SHP77 treated with DMSO at 0.1 percent for 48 hours (cell line): ENCODE measurements at regions not wholly inside any gene's neighbourhood (a gene's known extent, or its start where the extent isn't known, plus 50 kb on each side); places are given as distances from the start of the nearest gene placed in this dataset.

Source experiments
- DNase-seq: peaks from one replicate; lab custom pipeline; 2025; lab: John Stamatoyannopoulos, UW

DNA sequence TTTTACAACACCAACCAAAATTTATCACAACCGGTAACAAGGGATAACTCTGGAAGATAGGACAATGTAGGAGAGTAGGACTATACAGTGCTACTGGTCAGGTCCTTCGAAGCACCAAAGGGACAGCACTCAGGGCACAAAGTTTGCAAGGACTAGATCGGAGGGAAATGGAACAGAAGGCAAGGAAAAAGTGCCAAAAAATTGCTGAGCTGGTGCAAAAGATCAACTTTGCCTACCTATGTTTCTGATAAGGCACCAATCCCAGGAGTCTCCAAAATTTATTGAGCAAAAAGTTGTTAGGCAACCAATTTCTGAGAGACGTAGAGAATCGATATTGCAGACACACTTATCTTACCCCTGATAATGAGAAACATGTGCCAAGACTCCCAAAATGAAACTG lies 160.0 kb upstream of the PLEKHA5 start:
- DNase-seq: no peak

DNA sequence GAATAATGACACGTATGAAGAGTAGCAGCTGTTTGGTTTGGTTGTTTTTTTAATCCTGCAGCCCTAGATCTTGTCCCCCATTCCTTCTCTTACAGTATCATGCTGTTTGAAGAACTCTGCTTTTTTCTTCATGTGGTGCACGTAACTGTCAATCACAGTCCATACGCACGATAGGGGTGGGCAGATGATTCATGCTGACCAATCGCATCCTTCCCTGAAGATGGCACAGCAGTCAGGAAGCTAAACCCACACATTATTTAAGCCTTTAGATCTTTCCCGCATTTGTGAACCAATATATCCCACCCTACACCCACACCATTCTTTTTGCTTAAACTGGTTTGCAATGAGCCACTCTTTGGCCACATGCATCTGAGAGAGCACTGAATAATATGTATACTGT lies 158.9 kb upstream of the PLEKHA5 start:
- no peak for DNase-seq

DNA sequence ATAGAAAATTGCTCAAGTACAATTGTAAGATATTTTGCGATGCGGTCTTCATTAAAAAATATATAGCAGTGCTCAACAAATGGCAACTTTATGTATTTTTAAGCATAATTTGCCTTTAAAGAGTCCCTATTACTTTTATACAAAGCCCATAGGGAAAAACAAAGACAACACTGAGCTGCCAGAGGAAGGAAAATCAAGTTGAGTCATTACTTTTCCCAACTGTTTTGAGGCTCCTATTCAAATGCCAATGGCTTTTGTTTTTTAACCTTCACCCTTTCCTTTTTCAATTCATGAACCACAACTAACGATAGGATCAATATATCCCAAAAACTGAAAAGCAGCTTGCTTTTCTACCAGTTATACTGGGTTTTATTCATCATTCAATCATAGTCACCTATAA lies 157.6 kb upstream of the PLEKHA5 start:
- DNase-seq: no peak

DNA sequence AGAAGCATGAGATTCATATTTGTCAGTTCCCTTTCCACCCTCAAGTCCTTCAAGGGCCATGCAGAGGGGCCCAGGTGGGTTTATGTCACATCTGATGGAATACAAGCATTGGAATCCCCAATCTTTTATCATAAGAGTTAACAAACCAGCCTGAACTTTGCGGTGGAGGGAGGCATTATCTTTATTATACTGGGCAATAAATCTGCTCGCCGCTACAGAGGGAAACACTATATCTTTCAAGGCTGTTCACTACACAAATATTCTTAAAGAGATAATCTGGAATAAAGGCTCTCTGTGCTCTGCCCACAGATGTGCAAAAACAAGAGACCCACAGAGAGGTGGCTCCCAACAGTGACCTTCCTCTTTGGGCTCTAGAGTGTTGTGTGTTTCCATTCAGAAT lies 153.6 kb upstream of the PLEKHA5 start:
- no peak for DNase-seq

- DNase-seq: no peak
Measured at GRCh38 chr12:18979401-18980126, 150.0 kb upstream of the PLEKHA5 start.

GRCh38 chr12:18981732-18982131 lies 147.8 kb upstream of the PLEKHA5 start:
- no peak for DNase-seq

- no peak for DNase-seq
Measured at GRCh38 chr12:18982226-18982949, 147.1 kb upstream of the PLEKHA5 start.

- DNase-seq: no peak
Measured at GRCh38 chr12:18983854-18984253, 145.7 kb upstream of the PLEKHA5 start.

DNA sequence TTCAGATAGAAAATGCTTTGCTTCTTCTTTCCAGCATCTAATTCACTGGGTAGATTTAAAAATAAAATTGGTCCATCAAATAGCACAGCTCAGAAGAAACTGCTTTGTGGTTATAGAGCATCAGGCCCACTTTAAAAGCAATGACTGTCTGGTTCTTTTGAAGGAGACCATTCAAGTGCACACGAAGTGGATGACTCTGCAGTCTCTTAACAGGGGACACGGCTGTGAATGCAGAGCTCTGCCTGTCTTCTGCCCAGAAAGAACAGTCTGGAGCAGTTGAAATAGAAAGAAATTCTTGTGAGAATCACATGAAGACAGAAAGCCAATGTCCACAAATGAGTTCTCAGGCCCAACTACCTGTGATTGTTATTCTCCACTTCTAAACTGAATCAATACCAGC lies 138.7 kb upstream of the PLEKHA5 start:
- DNase-seq: no peak

DNA sequence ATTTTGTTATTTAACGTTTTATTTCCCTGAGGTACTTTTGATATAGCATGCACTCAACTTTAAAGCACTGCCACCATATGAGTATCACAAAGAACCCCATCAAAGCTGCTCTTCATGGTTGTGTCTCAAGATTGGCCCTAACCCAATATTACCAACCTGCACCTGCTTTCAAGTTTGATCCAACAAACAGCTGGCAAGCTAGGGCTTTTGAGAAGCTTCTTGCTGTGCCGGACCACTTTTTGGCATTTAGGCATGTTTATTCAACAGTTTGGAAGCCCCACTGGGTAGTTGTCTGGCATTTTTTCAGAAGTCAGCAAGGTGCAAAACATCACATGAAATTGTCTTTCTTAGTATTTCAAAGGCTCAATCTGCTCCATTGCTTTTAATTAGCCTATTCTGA lies 137.2 kb upstream of the PLEKHA5 start:
- DNase-seq: no peak

DNA sequence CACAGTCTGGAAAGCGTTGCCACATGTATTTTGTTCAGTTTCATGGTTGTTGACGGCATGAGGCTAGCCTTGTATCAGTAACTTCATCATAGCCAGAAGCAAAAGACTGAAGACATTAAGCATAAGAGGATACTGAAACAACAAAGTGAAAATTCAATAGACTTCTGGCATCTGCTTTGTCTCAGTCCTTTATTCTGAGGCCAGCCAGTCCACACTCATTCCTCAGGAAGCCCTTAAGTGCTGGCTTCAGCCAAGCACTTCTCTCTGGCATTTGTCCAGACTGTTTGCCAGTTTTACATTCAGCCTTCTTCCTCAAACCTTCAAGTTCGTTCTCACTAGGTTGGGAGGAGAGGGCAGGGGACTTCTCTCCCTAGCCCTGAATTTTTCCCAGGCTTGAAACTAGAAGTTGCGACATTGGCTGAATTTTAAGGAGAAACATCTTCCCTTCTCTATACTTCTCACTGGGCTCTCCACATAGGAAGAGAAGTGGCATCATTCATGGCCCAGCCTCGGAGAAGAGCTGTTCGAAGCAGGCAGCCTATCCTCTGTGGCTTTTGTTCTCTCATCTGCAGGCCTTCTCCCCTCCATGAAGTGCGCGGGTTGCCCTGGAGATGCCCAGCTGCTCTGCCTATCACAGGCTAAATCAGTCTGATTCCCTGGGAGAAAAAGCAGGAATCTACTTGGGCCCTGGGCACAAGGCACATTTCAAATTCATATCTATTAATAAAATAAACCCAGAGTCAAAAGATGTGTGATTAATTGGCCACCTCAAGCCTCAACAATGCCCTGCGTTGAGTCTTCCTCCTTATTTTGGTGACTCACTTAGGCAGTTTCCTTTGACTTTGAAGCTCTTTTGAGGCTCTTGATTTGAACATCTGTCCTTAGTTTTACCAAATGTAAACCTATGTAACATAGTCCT lies 130.9 kb upstream of the PLEKHA5 start:
- DNase-seq: no peak

GRCh38 chr12:19000836-19001235 lies 128.7 kb upstream of the PLEKHA5 start:
- no peak for DNase-seq

- no peak for DNase-seq
Measured at GRCh38 chr12:19002216-19002615, 127.3 kb upstream of the PLEKHA5 start.

- no peak for DNase-seq
Measured at GRCh38 chr12:19003141-19003540, 126.4 kb upstream of the PLEKHA5 start.

DNA sequence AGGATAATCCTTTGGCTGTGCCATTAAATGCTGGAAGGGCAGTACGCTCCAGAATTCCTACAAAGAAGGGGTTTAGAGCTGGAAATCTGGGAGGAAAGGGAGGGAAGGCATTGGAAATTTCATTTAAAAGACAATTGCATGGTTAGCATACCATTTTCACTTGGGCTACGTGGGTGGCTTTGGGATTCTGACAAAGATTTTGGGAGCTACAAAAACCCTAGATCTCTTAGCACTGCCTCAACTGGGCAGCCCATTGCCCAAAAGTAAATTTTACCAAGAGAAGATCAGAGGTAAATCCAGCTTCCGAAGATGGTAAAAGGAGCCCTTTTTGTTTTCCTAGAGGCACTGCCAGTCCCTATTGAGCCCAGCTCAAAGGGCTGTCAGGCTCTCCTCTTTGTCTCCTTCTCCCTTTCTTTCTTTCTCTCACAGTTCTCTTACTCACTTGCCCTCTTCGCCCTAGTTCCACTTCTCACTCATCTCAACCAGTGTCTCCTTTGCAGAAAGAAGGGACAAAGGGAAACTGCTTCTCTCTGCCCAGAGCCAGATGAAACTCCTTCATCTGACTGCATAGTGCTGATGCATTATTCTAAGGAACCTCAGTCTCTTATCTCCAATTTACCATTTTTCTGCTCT lies 125.4 kb upstream of the PLEKHA5 start:
- DNase-seq: no peak

DNA sequence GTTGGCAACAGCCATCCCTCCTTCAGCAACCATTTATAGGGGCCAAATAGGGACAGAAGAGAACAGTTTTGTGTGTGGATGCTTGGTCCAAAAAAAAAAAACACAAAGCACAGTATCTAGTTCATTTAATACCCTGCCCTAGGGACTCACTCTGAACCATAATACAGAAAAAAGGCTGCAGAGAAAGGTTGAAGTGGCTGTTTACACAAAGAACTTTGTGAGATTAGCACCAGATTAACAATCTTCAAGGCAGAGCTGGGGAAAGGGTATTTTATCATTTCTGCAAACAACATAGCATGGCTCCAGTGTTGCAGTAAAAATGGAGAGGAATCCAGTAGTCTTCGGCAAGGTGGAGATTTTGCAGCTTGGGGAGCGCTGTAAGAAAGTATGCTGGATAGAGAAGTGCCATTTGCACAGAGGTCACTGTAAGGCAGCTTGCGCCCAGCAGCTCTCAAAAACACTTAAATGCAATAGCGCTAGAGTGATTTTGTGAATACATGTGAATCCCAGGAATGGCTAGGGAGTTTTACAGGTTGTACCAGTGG lies 124.2 kb upstream of the PLEKHA5 start:
- DNase-seq: no peak

DNA sequence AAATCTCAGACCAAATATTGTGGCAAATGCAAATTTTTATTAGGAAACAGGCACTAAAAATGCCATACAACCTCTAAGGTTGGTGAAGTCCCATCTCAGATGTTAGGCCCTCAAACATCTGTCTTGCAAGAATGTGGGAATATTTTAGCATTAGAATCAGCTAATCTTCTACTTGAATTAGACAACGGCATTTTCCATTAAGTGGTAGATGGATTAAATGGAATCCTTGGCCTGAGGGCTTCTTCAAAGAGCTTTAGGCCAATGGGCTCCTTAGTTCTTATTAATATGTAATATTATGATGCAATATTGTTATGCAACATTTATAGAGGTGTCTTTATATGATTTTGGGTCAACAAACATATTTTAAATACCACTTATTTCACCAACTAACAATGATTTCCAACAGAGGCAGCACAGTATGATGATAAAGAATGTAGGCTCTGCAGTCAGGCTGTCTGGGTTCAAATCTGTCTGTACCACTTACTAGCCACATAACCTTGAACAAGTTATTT lies 122.9 kb upstream of the PLEKHA5 start:
- DNase-seq: no peak

DNA sequence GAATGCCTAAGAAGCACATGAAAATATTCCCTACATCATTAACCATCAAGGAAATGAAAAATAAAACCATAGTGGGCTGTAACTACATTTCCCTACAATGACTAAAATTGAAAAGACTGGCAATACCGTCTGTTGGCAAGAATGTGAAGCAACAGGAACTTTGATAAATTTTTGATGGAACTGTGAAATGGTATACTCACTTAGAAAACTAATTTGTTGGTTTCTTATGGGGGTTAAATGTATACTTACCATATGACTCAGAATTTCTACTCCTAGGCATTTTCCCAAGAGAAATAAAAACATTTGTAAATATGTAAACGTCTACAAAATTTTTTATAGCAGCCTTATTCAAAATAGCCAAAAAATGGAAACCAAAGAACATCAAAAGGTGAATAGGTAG lies 121.4 kb upstream of the PLEKHA5 start:
- DNase-seq: no peak

GRCh38 chr12:19010087-19010486 lies 119.4 kb upstream of the PLEKHA5 start:
- DNase-seq: no peak

DNA sequence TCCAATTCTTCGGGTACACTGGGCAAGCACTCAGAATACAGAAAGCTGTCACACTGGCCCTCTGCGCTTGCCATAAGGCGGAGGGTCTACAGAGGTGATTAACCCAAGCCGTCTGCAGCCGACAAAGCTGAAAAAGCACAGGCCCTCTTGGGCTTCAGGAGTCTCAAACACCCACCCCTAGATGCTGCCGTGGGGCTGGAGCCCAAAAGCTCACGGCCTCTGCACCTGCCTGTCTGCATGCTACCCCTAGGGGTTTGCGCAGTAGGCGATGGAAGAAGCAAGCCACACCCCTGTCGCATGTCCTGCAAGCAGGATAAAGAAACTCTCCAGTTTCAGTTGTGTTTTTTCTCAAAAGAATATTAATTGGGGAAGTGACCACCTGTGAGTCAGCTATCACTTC lies 118.8 kb upstream of the PLEKHA5 start:
- no peak for DNase-seq

- no peak for DNase-seq
Measured at GRCh38 chr12:19012965-19013364, 116.6 kb upstream of the PLEKHA5 start.

GRCh38 chr12:19014240-19014639 lies 115.3 kb upstream of the PLEKHA5 start:
- no peak for DNase-seq
